NOMO-1 treated with dmso at 0.1 percent for 144 hours (cell line): ENCODE measurements at regions not wholly inside any gene's neighbourhood (a gene's known extent, or its start where the extent isn't known, plus 50 kb on each side); places are given as distances from the start of the nearest gene placed in this dataset.

Experiments
- DNase-seq: peaks from one replicate; lab custom pipeline; 2025; ENCODE audit not compliant: unreplicated experiment; lab: John Stamatoyannopoulos, UW

DNA sequence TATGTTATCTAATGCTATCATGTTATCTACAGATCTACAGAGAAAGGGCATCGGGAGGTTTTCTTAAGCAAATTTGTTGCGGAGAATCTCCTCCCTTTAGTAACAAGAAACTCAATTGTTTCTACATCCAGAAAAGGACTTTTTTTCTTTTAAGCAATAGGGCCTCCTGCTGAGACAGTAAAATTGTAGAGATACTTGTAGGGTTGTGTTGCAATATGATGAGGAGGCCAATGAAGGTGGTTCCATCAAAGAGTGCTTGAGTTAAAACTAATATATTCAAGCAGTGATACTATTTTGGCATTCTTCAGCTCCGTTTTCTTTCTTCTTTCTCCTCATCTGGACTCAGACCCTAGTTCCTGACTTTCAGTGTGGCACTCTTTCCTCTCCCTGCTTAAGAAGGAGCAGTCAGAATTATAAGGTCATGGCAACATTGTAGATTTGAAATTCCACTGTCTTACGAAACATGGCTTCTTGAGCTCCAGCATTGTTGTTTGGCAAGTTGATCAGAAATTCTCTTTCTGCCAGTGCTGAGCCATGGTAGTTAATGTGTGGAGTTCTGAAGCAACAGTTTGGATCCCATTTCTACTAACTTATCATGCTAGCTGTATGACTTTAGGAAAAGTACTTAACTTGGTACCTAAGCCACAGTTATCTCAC lies 202.0 kb upstream of the SLC14A2 start:
- no peak for DNase-seq

DNA sequence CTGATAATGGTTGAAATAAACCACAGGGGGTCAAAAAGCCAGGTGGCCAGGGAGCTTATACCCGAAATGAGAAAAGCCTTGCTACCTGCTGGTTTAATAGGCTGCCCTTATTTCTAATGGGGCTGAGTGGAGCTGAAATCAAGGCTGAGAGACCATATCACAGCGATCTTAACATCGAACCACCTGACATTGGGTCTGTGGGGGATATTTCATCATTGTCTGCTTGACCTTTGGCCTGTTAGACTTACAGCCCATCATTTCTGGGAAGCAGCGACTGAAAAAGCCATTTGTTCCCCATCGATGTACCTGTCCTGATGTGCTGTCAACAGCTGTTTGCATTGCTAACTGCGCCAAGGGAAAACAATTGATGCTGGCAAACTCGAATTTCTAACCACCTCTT lies 199.7 kb upstream of the SLC14A2 start:
- DNase-seq = no peak

DNA sequence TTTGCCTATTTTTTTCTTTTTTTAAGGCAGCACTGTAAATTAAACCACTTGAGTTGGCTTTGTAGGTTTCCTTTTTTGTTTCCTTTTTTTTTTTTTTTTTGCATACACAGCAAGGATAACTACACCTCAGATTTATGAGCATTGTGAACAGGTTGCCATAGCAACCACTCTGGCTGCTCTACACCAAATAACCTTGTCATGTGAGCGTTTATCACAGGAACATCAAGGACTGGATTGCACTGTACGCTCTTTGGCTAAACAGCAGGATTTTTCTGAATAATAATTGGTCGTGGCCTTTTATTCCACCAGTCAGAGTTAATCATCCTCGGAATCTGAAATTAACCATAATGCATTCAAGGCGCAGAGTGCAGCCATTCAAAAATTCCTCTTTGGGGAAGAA lies 199.1 kb upstream of the SLC14A2 start:
- DNase-seq = no peak

DNA sequence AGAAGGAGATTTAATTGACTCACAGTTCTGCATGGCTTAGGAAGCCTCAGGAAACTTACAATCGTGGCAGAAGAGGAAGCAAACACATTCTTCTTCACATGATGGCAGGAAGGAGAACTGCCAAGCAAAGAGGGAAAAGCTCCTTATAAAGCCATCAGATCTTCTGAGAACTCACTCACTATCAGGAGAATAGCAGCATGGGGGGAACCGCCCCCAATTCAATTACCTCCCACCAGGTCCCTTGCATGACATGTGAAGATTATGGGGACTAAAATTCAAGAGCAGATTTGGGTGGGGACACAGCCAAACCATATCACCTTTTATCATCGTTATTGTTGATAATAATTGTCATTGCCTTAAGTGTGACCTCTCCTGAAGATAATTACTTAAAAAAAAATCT lies 197.9 kb upstream of the SLC14A2 start:
- DNase-seq = no peak

DNA sequence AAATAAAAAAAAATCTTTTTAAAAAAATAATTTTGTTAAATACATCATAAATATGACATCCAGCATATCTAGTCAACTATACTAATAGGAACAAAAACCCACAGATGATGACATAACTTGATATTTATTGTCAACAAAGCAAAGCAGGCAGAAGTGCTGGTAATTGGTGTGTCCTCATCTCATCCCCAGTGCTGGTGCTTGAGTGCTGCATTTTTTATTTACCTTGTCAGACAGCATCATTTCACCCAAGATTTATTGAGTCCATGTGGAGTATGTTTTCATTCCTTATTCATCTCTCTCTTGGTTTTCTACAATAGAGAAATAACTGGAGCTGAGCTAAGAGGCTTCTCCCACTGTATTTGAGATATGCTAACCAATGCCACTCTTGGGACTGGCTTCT lies 191.6 kb upstream of the SLC14A2 start:
- DNase-seq = no peak

DNA sequence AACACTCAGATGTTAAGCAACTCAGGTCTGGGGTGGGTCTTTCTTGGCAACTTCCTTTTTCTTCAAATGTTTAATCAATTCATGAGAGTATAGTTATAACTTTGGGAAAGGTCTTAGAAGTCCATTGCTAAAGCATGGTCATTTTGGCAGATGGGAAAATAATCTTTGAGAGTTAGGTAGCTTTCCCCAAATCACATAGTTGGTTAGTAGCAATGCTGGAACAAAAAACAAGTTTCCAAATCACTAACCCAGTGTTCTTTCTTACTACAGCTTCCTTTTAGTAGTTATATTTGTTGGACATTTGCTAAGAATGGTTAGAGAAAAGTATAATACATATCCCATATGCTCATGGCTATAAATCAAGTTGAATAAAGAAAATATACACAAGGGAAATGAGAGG lies 185.2 kb upstream of the SLC14A2 start:
- no peak for DNase-seq

DNA sequence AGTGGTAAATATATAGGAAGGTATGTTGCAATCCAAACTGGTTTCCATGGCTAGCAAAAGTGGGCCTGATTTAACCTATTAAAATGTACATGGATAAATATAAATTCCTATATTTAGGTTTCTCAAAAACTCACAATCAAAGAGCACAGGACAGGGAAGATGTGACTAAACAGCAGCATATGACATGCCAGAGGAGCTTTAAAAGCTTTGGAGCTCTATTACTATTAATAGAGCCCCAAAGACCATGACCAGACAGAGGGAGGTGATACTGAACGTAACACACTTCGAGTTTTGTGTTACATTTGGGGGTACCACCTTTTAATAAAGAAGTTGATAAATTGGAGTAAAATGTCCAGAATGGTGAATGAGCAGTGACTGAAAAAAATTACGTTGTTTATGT lies 179.5 kb upstream of the SLC14A2 start:
- DNase-seq = no peak

DNA sequence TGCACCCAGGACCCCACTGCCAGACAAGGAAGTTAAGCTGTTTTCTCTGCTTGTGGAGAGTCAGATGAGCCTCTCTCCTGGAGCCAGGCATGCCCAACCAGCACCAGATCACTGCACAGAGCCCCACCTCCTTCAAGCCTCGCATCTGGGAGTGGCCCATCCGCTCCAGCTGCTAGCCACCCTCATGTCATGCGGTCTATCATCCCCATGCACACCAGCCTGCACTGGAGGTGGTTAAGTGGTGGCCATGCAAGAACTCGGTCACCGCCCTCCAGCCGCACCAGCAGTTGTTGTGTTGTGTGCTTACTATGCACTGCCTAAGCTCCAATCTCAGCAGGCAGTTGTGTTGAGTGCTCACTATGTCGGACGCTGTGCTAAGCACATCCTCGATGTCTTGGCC lies 177.9 kb upstream of the SLC14A2 start:
- no peak for DNase-seq

DNA sequence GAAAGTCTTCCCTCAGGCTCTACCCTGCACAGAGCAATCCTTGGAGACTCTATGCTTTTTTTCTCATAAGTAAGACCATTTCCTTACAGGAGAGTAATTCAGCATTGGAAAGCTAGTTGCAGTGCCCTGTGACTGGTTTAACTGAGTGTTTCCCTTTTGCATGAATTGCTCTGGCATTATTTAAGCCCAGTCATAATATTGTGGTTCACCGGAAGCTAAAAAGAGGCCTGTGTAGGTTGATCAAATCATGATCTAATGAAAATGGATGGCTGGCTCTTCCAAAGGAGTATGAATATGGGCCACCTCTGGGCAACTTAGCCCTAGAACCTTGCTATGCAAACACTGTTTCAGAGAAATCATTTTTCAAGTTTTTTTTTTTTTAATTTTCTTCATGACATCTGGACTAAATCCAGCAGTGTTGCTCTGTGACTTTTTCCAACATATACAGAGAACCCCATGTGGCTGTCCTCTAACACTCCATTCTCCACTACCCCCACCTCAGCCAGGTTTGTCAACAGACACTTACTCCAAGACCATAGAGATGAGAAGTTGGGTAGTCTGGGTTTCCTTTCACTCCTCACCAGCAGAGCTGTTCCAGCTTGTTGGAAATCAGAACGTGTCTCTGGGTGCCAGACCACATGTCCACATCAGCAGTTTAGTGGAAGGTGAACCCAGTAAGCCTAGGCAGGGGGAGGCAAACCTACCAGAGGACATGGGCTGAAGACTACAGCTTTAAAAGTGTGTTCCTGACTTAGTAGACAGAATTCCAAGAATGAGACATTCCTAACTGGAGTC lies 175.2 kb upstream of the SLC14A2 start:
- no peak for DNase-seq

DNA sequence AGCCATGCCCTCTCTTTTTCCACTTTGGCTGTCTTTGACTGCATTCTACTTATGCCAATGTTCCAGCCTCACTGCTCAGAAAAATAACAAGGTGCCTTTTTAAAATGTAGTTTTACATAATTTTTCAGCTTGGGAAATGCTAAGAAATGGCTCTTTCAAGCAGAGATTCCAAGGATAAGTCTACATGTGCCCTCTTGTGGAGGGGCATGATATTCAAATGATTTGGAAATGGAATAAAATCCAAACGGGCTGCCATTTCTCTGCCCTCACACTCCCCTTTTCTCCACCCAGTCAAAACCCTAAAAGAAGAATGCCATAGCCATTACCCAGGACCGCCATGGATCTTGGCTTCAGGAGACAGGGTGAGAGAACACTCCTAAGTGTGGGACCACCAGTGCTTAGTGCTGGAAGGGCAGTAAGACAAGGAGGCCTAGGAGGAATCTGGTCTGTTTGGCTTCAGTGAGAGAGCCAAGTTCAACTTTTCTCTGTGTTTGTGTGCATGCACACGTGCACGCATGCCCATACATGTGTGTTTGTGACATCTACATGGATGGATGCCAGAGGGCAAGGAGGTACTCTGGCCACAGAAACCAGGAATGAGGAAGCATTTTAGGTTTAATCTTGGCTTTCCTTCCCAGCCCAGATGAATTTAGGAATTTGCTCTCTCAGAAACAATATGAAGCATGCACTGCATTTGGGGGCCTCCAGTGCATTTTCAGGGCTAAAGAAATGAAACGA lies 174.0 kb upstream of the SLC14A2 start:
- no peak for DNase-seq

DNA sequence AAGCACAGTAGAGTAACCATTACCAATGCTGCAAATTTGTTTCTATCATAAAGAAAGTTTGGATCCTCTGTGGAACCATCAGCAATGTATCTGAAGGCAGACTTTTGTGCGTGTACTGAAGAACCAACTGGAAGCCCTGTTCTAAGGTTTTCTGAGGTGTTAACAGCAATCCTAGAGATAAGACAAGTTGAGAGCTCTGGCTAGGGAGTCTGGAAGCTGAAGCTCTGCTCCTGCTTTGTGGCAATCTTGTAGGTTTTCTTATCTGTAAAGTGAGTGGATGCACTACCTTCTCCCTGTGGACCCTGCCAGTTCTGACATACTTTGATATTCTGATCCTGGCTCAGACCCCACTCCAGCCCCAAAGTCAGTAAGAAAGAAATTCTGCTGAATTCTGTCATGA lies 171.2 kb upstream of the SLC14A2 start:
- DNase-seq = no peak

DNA sequence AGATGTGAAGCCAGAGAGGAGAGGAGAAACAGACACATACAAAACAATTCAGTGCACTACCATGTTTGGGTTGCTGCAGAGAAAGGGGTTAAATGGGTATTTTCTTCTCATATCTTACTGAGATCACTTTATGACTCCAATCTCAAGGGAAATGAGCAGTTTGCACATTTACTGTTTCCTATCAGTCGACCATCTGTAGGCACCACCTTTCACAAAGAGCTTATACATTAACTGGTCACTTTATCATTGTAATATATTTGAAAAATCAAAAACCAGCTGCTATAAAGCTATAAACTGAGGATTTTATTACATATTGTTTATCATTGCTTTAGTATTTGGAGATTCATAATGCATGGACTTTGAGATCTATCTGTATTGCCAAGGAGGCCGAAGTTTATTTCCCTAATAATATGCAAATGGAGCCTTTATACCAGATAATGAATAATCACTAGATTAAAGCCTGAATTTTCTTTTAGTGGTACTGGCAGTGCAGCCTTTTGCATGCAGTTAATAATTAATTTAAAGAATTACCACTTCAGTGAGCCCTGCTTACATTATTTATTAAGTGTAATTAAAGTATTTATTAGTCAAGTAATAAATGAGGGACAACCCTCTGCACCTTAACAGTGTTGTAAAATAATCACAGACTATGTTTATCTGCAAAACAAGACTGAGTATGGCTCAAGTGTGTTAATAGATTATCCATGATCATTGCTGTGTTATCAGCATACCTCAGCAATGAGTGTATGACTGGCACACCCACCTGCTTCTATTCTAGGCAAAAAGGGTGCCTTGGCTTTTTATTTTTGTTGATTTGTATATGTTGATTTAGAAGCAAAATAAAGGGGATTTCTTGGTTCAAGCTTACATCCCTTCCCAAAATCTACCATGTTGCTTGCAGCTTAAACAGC lies 167.7 kb upstream of the SLC14A2 start:
- DNase-seq = no peak

DNA sequence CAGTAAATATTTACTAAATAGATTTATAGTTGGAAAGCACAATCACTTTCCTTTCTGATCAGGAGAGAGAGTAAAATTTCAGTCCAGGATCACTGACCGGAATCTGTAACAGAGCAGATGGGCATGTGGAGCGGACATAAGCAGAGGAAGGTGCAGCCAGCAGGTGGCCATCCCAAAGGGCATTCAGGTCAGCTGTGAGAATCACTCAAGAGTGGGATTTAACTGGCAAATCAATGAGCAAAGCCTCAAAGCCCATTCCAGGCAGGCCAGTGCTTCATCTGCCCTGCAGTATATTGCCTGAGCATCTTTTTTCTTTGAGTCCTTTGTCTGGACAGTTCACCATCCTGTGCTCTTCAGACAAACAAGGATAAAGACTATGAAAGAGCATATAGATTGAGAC lies 166.4 kb upstream of the SLC14A2 start:
- DNase-seq = no peak

DNA sequence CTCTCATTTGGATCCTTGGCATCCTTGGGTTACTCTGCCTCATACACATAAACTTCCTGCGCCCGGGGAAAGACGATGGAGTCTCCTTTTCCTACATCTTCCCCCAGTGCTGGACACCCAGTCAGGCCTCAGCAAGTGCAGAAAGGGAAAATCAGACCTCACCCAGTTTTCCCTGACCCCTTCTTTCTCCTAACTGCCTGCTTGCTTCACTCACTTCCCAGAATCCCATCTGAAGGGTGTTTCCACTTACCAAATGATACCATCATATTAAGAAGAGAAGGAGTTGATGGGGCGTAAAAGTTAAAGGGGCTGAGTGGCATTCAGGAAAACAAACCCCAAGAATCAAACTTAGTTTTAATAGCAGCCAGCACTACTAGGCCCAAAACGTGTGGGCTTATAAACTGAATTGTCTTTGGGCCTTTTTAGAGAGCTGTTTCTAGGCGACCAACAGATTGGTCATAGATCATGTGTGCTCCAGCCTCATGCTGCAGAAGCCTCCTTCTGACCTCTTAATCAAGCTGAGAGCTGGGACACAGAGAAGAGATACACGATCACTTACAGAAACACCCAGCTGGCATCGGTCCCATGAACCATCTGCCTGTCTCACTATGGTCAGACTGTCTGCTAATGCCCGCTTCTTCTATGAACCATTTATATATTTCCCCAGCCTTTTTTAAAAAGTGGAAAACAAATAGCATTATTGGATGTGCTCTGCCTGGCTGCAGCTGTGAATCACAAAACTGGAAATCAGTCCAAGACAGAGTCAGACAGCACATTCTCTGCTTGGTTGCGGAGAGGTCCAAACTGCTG lies 165.7 kb upstream of the SLC14A2 start:
- DNase-seq = no peak

DNA sequence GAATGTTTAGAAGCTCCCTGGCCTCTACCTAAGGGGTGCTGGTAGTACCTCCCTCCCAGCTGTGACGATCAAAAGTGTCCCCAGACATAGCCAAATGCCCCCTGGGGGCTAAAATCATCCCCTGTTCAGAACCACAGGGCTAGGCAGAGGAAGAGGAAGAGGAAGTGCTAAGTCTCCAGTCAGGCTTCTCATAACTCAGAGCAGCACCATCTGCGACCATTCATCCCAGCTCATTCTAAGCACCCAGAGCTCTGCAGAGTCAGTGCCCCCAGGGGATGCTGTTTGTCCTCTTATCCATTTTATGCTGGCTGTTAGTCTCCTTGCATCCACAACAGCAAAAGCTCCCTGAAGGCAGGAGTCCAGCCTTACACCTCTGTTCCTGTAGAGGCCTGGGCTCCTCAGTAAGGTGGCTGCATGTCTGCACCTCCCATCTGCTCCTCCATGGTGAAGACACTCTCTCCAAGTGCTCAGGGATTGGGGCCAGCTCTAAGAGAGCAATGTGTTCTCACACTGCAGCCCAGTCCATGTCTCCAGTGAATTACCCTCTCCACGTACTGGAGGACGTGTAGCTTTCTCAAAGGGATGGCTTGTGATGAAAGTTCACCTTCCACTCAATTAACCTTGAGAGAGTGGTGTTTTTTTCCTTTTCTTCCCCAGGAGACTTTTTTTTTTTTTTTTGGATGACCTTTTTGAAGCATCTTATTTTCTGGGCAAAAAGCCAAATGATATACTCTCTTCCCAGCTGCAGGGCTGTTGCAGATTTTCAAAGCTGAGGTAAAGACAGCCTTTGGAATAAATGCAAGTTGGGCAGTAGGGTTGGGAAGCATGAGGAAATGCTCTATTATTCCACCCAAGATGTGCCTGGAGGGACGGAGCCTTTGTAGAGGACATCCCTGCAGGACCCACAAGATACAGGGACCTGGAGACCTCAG lies 158.9 kb upstream of the SLC14A2 start:
- peak; percentile 1 for DNase-seq

DNA sequence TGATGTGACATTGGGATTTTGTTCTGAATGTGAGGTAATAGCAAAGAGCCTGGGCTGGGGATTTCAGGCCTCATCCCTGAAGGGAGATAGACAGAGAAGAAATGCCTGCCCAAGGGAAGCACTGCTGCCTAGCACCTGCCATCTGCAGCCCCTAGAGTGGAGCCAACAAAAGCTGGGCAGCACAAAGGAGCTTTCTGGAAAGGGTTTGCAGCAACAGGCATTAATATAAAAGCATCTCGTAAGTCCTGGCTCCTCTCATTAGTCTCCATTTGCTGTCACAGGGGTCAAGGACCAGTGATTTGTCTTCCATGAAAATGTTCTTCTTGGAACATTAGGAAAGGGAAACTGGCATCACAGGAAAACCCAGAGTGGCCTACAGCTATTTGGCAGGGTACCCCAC lies 157.2 kb upstream of the SLC14A2 start:
- no peak for DNase-seq

DNA sequence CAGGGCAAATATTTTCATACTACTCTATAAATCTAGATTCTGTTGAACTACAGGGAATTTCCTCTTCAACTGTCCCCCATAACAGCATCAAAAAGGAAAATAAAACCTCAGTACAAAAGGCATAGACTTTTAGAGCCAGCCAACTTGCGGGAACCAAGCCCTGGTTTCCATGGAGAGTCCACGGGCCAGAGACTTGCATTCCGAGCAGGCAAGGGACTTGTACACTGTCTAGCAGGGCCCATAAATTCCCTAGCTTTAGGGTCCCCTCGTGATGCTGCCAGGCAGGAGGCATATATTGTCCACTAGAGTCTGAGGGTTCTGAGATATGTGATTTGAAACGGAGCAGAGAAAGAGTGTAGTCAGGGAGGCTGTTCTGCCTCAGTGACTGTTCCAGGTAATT lies 153.1 kb upstream of the SLC14A2 start:
- DNase-seq = no peak

DNA sequence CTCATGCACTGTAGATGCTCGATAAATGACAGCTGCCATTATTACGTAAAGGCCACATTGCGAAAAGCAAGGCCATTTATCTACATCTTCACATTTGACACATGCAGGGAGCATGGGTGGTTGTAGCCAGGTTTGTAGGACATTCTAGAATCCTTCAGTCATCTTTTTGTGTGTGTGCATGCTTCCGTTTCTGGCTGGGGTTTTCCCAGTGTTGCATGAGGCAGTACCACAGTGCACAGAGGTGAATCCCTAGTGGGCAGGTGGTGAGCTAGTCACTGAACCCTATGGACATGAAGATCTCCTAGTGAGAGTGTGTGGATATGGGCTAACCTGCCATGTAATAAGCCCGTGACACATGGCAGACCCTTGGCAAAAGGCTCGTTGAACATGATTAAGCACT lies 151.8 kb upstream of the SLC14A2 start:
- no peak for DNase-seq

DNA sequence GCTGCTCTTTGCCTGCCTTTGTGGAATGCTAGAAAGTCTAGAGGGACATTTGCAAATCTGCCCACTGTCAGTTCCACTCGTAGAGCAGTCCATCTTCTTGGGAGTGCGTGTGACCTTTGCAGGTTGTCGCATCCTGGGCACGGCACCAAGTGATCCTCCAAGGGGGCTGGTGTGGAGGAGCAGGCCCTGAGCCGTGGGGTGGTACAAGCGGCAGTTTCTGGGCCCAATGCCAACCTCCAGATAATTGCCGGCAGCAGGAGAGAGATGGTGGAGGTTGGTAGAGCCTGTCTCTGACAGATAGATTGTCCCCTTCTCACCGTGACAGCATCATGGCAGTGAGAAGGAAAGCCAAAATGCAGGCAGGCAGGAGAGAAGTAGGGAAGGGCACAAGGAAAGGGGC lies 150.7 kb upstream of the SLC14A2 start:
- no peak for DNase-seq
